Thyroid gland (tissue), 4 donors: ENCODE measurements at regions not wholly inside any gene's neighbourhood (a gene's known extent, or its start where the extent isn't known, plus 50 kb on each side); places are given as distances from the start of the nearest gene placed in this dataset.

Experiments used
- CTCF ChIP-seq, 6 experiments: fragments of 200-600 bp in 3 of 6; fragments of 450-650 bp in 3 of 6; sonication (generic) in 3 of 6; IDR thresholded peaks; one replicate each; pipeline ENCODE4 v1.5.1; 2016 to 2019; ENCODE audit warnings: antibody characterized with exemption in 6 of 6, mild to moderate bottlenecking in 2 of 6, inconsistent platforms in 1 of 6, moderate library complexity in 1 of 6
- POLR2A ChIP-seq, 2 donors: fragments of 450-650 bp; IDR thresholded peaks; one replicate each; pipeline ENCODE4 v1.6.1; 2017; ENCODE audit warnings: antibody characterized with exemption in 2 of 2, mild to moderate bottlenecking in 2 of 2, moderate library complexity in 1 of 2

DNA sequence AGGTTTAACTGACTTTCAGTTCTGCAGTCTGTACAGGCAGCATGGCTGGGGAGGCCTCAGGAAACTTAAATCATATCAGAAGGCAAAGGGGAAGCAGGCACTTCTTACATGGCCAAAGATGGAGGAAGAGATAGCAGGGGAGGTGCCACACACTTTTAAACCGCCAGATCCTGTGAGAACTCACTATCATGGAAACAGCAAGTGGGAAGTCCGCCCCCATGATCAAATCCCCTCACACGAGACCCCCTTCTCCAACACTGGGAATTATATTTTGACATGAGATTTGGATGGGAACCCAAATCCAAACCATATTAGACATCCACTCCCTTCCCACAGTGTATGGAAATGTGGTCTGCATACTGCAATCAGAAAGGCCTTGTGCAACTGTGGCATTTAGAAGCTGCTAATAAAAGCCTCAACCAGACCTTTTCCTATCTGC lies 148.2 kb downstream of the FCRL5 start:
- TF ChIP-seq POLR2A (IDR thresholded peaks at IDR 0.05), result no peak
- TF ChIP-seq CTCF (IDR thresholded peaks at IDR 0.05), result no peak
